Transverse colon (tissue), 4 donors: ENCODE measurements at regions not wholly inside any gene's neighbourhood (a gene's known extent, or its start where the extent isn't known, plus 50 kb on each side); places are given as distances from the start of the nearest gene placed in this dataset.

Source experiments
- DNase-seq: peaks from one replicate; pipeline ENCODE4 v3.0.0-alpha.2; 2019
- H3K27ac ChIP-seq, 4 donors: fragments of 200-600 bp; sonication (generic); 2 replicates each; pipeline ENCODE4 v1.5.1; 2016 to 2018; ENCODE audit warnings: inconsistent platforms in 4 of 4
- H3K27me3 ChIP-seq: fragments of 200-600 bp; sonication (generic); 2 replicates; pipeline ENCODE4 v1.5.1; 2017; ENCODE audit warnings: inconsistent platforms
- H3K36me3 ChIP-seq, 4 donors: fragments of 200-600 bp; sonication (generic); 2 replicates each; pipeline ENCODE4 v1.5.1; 2017 to 2019; ENCODE audit warnings: inconsistent platforms in 4 of 4
- H3K4me1 ChIP-seq, 4 donors: fragments of 200-600 bp; sonication (generic); 2 replicates each; pipeline ENCODE4 v1.5.1; 2017 to 2020; ENCODE audit warnings: inconsistent platforms in 4 of 4
- H3K4me3 ChIP-seq, 4 donors: fragments of 200-600 bp; sonication (generic); 1 replicate in 1 of 4; 2 replicates in 3 of 4; pipeline versions ENCODE4 v1.5.1 to v1.6.1; 2017 to 2019; ENCODE audit warnings: inconsistent platforms in 4 of 4
- H3K9me3 ChIP-seq, 2 donors: fragments of 200-600 bp; sonication (generic); 2 replicates each; pipeline ENCODE4 v1.5.1; 2017 to 2019; ENCODE audit warnings: inconsistent platforms in 2 of 2
- EP300 ChIP-seq: sonication (generic); formaldehyde crosslinking; IDR thresholded peaks from one replicate; pipeline ENCODE4 v1.6.1; 2017; ENCODE audit warnings: antibody characterized with exemption, low read depth
- POLR2A ChIP-seq: fragments of 450-650 bp; IDR thresholded peaks from one replicate; pipeline ENCODE4 v1.6.1; 2016; ENCODE audit warnings: antibody characterized with exemption, mild to moderate bottlenecking, moderate library complexity
- POLR2AphosphoS5 ChIP-seq, 3 donors: sonication (generic); formaldehyde crosslinking; IDR thresholded peaks; one replicate each; pipeline ENCODE4 v1.6.1; 2016; ENCODE audit warnings: antibody characterized with exemption in 3 of 3
- WGBS, 2 donors: methylation state at CpG; one replicate each; pipeline ENCODE4 v1.1.5; 2018; ENCODE audit warnings: low coverage in 1 of 2; 5-methylcytosine and 5-hydroxymethylcytosine counted together
- in situ Hi-C, 4 donors: fragments of 200-750 bp; cut with MboI; loops; one replicate each; pipeline versions ENCODE4 v1.15.0 to v1.15.1; 2017; ENCODE audit warnings: low sequenced_read_pairs in 3 of 4, low pct_ligation_motif_present in 1 of 4, low pct_unique_long_range_greater_than_20kb in 1 of 4
- intact Hi-C: fragments of 100-400 bp; cut with DNase I; formaldehyde crosslinking; loops from one replicate; pipeline ENCODE4 v1.15.1; 2023; ENCODE audit warnings: low total_unique reads
- TF ChIP-seq, protein P1 (sequence below), 5 experiments: fragments of 200-600 bp in 3 of 5; fragments of 450-650 bp in 2 of 5; sonication (generic) in 3 of 5; IDR thresholded peaks; 1 replicate in 2 of 5; 2 replicates in 3 of 5; pipeline ENCODE4 v1.5.1; 2016 to 2017; ENCODE audit warnings: antibody characterized with exemption in 5 of 5, inconsistent platforms in 3 of 5, mild to moderate bottlenecking in 2 of 5, moderate library complexity in 1 of 5

DNA sequence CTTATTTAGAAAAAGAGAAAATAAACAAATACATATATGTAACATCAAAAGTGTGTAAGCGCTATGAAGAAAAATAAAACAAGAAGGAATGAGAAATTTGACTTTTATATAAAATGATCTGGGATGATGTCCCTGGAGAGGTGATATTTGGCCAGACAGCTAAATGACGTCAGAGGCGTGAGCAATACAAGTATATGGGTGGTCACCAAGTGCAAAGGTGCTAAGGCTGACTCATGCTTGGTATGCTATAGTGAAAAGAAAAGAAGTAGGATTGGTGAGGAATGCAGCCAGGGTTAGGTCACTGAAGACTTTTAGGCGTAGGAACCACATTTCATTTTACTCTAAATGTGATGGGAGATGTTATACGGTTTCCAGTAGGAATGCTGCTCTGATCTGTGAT, 1049.1 kb upstream of the TENM3 start:
- DNase-seq: no peak
- Histone ChIP-seq H3K36me3 (no peaks in the 10 kb centered on the region), H3K4me1 (no peaks in the 10 kb centered on the region), H3K9me3 (no peaks in the 10 kb centered on the region), H3K27ac (no peak overlapping the region), H3K27me3 (no peaks in the 10 kb centered on the region), H3K4me3 (no peak overlapping the region)
- intact Hi-C loops (no loop called here), in situ Hi-C loops (no loop called here)
- WGBS, 2 donors: 84 to 88% methylated on average over 3 to 5 of the region's 5 CpGs
- TF ChIP-seq EP300 (no peak), POLR2AphosphoS5 (IDR thresholded peaks at IDR 0.05) (no peak)

DNA sequence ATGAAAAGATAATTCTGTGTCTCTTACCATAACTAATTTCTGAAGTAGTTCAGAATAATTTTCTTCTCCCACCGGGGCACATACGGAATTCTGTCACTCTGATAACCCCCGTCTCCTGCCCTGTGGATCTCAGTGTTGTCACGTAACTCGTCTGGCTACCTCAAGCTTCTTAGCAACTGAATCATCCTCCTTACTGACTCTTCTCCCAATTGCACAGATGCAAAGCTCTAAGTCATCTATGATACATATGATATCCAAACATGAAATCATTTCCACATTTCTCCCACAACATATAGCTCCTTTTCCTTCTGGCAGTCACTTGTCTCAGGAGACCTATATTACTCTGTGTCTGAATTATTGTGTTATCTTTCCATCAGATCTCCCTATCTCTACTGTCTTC, 1043.1 kb upstream of the TENM3 start:
- intact Hi-C loops (loop anchor here (2.0 kb wide), 1 partner anchor 25 kb away; no protein-coding TSS in a partner anchor), in situ Hi-C loops (no loop called here)
- WGBS, 2 donors: 60 to 83% methylated on average over 1 to 5 of the region's 5 CpGs
- no peak for DNase-seq
- TF ChIP-seq EP300: no peak
- TF ChIP-seq, protein P1, sequence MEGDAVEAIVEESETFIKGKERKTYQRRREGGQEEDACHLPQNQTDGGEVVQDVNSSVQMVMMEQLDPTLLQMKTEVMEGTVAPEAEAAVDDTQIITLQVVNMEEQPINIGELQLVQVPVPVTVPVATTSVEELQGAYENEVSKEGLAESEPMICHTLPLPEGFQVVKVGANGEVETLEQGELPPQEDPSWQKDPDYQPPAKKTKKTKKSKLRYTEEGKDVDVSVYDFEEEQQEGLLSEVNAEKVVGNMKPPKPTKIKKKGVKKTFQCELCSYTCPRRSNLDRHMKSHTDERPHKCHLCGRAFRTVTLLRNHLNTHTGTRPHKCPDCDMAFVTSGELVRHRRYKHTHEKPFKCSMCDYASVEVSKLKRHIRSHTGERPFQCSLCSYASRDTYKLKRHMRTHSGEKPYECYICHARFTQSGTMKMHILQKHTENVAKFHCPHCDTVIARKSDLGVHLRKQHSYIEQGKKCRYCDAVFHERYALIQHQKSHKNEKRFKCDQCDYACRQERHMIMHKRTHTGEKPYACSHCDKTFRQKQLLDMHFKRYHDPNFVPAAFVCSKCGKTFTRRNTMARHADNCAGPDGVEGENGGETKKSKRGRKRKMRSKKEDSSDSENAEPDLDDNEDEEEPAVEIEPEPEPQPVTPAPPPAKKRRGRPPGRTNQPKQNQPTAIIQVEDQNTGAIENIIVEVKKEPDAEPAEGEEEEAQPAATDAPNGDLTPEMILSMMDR (IDR thresholded peaks at IDR 0.05): no peak
- TF ChIP-seq POLR2AphosphoS5 (IDR thresholded peaks at IDR 0.05): no peak
- no peak for TF ChIP-seq POLR2A
- Histone ChIP-seq H3K27me3 (no peaks in the 10 kb centered on the region), H3K4me3 (no peak overlapping the region), H3K9me3 (no peaks in the 10 kb centered on the region), H3K27ac (no peak overlapping the region), H3K4me1 (no peaks in the 10 kb centered on the region), H3K36me3 (no peaks in the 10 kb centered on the region)

DNA sequence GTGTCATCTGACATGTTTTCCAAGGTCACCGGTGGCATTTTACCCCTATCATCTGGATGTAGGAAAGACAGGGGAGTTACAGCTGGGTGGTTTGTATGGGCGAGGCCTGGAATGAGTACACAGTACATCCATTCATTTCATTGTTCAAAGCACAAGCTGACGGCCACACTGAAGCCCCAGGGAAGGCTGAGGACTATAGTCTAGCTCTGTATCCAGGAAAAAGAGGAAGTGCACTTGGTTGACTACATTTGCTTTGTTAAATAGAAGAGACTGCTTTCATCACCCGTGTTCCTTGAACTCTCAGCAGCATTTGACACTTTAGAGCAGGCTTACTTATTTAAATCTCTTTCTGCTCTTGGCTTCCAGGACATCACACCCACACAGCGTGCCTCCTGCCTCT, 1041.0 kb upstream of the TENM3 start:
- intact Hi-C loops (no loop called here), in situ Hi-C loops (no loop called here)
- H3K4me3 ChIP-seq: no peak overlapping the region
- H3K27ac ChIP-seq: no peak overlapping the region
- no peaks in the 10 kb centered on the region for H3K36me3 ChIP-seq
- H3K4me1 ChIP-seq: no peaks in the 10 kb centered on the region
- no peak for DNase-seq
- H3K9me3 ChIP-seq: no peaks in the 10 kb centered on the region
- WGBS, 2 donors: 52 to 62% methylated on average over 5 of the region's 5 CpGs
- no peaks in the 10 kb centered on the region for H3K27me3 ChIP-seq
- no peak for TF ChIP-seq EP300

DNA sequence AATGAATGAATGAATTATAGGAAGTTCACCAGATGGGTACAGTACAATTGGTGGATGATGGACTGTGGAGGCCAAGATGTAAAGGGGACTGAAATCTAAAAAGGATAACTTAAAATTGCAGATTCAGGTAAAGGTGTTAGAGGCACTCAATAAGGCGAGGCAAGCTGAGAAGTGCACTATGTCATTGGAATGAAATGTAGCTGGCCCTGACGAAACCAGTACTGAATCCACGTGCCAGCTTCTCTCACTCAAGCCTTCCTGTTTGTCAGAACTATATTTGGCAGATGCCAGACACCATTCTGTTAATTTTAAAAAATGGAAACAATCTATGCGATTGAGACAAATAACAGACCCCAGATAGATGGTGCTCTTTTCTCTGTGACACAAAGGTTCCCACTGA, 1039.1 kb upstream of the TENM3 start:
- TF ChIP-seq EP300 (no peak), POLR2A (no peak), POLR2AphosphoS5 (IDR thresholded peaks at IDR 0.05) (no peak)
- TF ChIP-seq, protein P1 (IDR thresholded peaks at IDR 0.05): no peak
- Histone ChIP-seq H3K4me3 (no peak overlapping the region), H3K27ac (no peak overlapping the region), H3K36me3 (no peaks in the 10 kb centered on the region), H3K27me3 (no peaks in the 10 kb centered on the region), H3K4me1 (no peaks in the 10 kb centered on the region), H3K9me3 (no peaks in the 10 kb centered on the region)
- intact Hi-C loops (no loop called here), in situ Hi-C loops (no loop called here)
- no peak for DNase-seq
- 62 to 70% methylated on average over 4 of the region's 4 CpGs for WGBS, 2 donors

DNA sequence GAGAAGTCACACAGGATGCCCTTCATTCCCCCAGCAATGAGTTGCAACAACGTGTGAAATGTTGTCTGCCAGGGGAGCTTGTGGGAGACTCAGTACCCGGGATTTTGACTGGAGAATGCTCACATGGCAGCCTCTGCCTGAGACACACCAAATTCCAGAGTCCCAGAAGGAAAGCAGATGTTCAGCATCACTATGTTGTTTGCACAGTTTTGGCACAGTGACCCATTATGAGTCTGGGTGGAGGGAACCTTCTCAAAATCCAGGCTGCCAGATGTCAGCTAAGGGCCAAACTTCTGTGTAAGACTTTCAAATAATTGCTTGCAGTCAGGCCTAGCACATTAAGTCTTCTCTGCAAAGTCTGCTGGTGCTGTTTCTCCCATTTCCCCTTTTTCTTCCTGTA, 1029.7 kb upstream of the TENM3 start:
- TF ChIP-seq EP300 (no peak), POLR2A (no peak), POLR2AphosphoS5 (IDR thresholded peaks at IDR 0.05) (no peak)
- TF ChIP-seq, protein P1 (IDR thresholded peaks at IDR 0.05): no peak
- DNase-seq: no peak
- WGBS, 2 donors: 20 to 51% methylated on average over 2 of the region's 2 CpGs
- intact Hi-C loops (no loop called here), in situ Hi-C loops (no loop called here)
- Histone ChIP-seq H3K27me3 (no peaks in the 10 kb centered on the region), H3K9me3 (no peaks in the 10 kb centered on the region), H3K27ac (no peak overlapping the region), H3K4me1 (no peaks in the 10 kb centered on the region), H3K4me3 (no peak overlapping the region), H3K36me3 (no peaks in the 10 kb centered on the region)
